Upper lobe of left lung (tissue), 6 donors: ENCODE measurements at regions not wholly inside any gene's neighbourhood (a gene's known extent, or its start where the extent isn't known, plus 50 kb on each side); places are given as distances from the start of the nearest gene placed in this dataset.

Experiments used
- ATAC-seq, 2 donors: fragments of 200-7000 bp; cut with Tn5 transposase; one replicate each; pipeline ENCODE4 v1.9.1; 2022; ENCODE audit warnings: mild to moderate bottlenecking in 2 of 2, moderate library complexity in 2 of 2; ENCODE audit not compliant: low FRiP score in 2 of 2
- DNase-seq, 2 donors: peaks; one replicate each; pipeline ENCODE4 v3.0.0-alpha.2; 2019 to 2020
- H3K27ac ChIP-seq, 4 donors: fragments of 200-600 bp; sonication (generic); one replicate each; pipeline ENCODE4 v1.5.1; 2016 to 2019
- H3K27me3 ChIP-seq, 4 donors: fragments of 200-600 bp; sonication (generic); one replicate each; pipeline ENCODE4 v1.5.1; 2017 to 2019
- H3K36me3 ChIP-seq, 4 donors: fragments of 200-600 bp; sonication (generic); one replicate each; pipeline ENCODE4 v1.5.1; 2016 to 2019
- H3K4me1 ChIP-seq, 4 donors: fragments of 200-600 bp; sonication (generic); one replicate each; pipeline ENCODE4 v1.5.1; 2018 to 2019
- H3K4me3 ChIP-seq, 4 donors: fragments of 200-600 bp; sonication (generic); one replicate each; pipeline ENCODE4 v1.5.1; 2017 to 2019; ENCODE audit warnings: mild to moderate bottlenecking in 2 of 4, moderate library complexity in 1 of 4
- H3K9me3 ChIP-seq, 4 donors: fragments of 200-600 bp; sonication (generic); one replicate each; pipeline ENCODE4 v1.5.1; 2018 to 2019
- CTCF ChIP-seq, 6 experiments: fragments of 450-650 bp in 4 of 6; fragments of 200-600 bp in 2 of 6; sonication (generic) in 2 of 6; IDR thresholded peaks; one replicate each; pipeline ENCODE4 v1.5.1; 2016 to 2019; ENCODE audit warnings: antibody characterized with exemption in 6 of 6
- EP300 ChIP-seq, 4 donors: sonication (generic); formaldehyde crosslinking; IDR thresholded peaks; one replicate each; pipeline ENCODE4 v1.5.1; 2017; ENCODE audit warnings: antibody characterized with exemption in 4 of 4, control low read depth in 2 of 4
- POLR2A ChIP-seq, 4 donors: fragments of 450-650 bp; IDR thresholded peaks; one replicate each; pipeline ENCODE4 v1.5.1; 2016 to 2017; ENCODE audit warnings: antibody characterized with exemption in 4 of 4, mild to moderate bottlenecking in 2 of 4
- POLR2AphosphoS5 ChIP-seq, 2 donors: sonication (generic); formaldehyde crosslinking; IDR thresholded peaks; one replicate each; pipeline ENCODE4 v1.5.1; 2017; ENCODE audit warnings: antibody characterized with exemption in 2 of 2
- WGBS, 2 donors: methylation state at CpG; one replicate each; pipeline ENCODE4 v1.1.5; 2017 to 2018; 5-methylcytosine and 5-hydroxymethylcytosine counted together
- donor health status: DM: no; HTN: no; CAD: no; lungs with moderate emphysema.
- donor health status: DM: no; HTN: yes; CAD: no; lungs with severe emphysema.

GRCh38 chr7:3187444-3188040 is 113.5 kb upstream of the SDK1 start:
- Histone ChIP-seq H3K9me3 (peaks cover 0 to 4% (median 0%) of the 10 kb centered on the region in 4 donors), H3K4me1 (no peaks in the 10 kb centered on the region), H3K4me3 (no peak overlapping the region), H3K27ac (no peak overlapping the region), H3K36me3 (no peaks in the 10 kb centered on the region), H3K27me3 (no peaks in the 10 kb centered on the region)
- 78 to 91% methylated on average over 18 of the region's 18 CpGs for whole genome bisulfite sequencing, 2 donors
- TF ChIP-seq CTCF (IDR thresholded peaks at IDR 0.05) (no peak), POLR2A (IDR thresholded peaks at IDR 0.05) (no peak), POLR2AphosphoS5 (IDR thresholded peaks at IDR 0.05) (no peak), EP300 (IDR thresholded peaks at IDR 0.05) (no peak)
- DNase-seq, result no peak
- no peak for ATAC-seq

DNA sequence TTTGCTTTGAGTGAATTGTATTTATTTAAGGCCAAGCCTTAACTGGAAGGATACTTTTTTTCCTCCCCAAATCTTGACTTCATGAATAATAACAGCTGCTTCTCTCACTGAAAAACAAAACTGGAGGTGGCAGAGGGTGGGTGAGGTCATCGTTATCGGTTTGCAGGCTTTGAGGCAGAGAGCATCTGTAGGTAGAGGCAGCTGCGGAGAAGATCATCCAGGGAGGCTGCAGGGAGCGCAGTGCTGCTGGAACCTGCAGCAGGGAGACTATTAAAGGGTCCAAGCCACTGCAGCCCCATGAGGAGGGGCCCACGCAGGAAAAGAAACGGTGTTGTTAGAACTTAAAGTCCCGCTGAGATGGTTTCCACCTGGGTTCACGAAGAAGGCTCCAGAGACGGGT is 112.1 kb upstream of the SDK1 start:
- DNase-seq (no peak), ATAC-seq (no peak)
- Histone ChIP-seq H3K9me3 (no peaks in the 10 kb centered on the region), H3K27me3 (no peaks in the 10 kb centered on the region), H3K36me3 (no peaks in the 10 kb centered on the region), H3K4me3 (no peak overlapping the region), H3K27ac (no peak overlapping the region), H3K4me1 (no peaks in the 10 kb centered on the region)
- TF ChIP-seq EP300 (IDR thresholded peaks at IDR 0.05), result no peak
- no peak for TF ChIP-seq POLR2AphosphoS5 (IDR thresholded peaks at IDR 0.05)
- TF ChIP-seq POLR2A (IDR thresholded peaks at IDR 0.05), result no peak
- no peak for TF ChIP-seq CTCF (IDR thresholded peaks at IDR 0.05)
- WGBS, 2 donors, result 79 to 85% methylated on average over 9 of the region's 9 CpGs

DNA sequence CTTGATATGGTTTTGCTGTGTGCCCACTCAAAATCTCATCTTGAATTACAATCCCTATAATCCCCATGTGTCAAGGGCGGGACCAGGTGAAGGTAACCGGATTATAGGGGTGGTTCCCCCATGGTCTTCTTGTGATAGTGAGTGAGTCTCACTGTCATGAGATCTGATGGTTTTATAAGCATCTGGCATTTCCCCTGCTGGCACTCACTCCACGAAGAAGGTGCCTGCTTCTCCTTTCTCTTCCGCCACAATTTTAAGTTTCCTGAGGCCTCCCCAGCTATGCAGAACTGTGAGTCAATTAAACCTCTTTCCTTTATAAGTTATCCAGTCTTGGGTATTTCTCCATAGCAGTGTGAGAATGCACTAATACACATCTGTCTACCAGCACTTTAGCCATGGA is 109.5 kb upstream of the SDK1 start:
- no peak overlapping the region for H3K27ac ChIP-seq
- TF ChIP-seq CTCF (IDR thresholded peaks at IDR 0.05), result no peak
- TF ChIP-seq POLR2A (IDR thresholded peaks at IDR 0.05), result no peak
- TF ChIP-seq EP300 (IDR thresholded peaks at IDR 0.05), result no peak
- TF ChIP-seq POLR2AphosphoS5 (IDR thresholded peaks at IDR 0.05), result no peak
- DNase-seq (no peak), ATAC-seq (no peak)
- WGBS, 2 donors, result 53% methylated on average over 4 of the region's 4 CpGs
- no peaks in the 10 kb centered on the region for H3K27me3 ChIP-seq
- no peaks in the 10 kb centered on the region for H3K9me3 ChIP-seq
- H3K4me3 ChIP-seq, result no peak overlapping the region
- H3K36me3 ChIP-seq, result no peaks in the 10 kb centered on the region
- no peaks in the 10 kb centered on the region for H3K4me1 ChIP-seq

- Histone ChIP-seq H3K4me1 (no peaks in the 10 kb centered on the region), H3K9me3 (no peaks in the 10 kb centered on the region), H3K36me3 (no peaks in the 10 kb centered on the region), H3K4me3 (no peak overlapping the region), H3K27me3 (no peaks in the 10 kb centered on the region), H3K27ac (no peak overlapping the region)
- TF ChIP-seq CTCF (IDR thresholded peaks at IDR 0.05), result no peak
- TF ChIP-seq POLR2A (IDR thresholded peaks at IDR 0.05), result no peak
- no peak for TF ChIP-seq EP300 (IDR thresholded peaks at IDR 0.05)
- no peak for TF ChIP-seq POLR2AphosphoS5 (IDR thresholded peaks at IDR 0.05)
- 73 to 80% methylated on average over 4 of the region's 4 CpGs for WGBS, 2 donors
- no peak for ATAC-seq
- no peak for DNase-seq
Observed at GRCh38 chr7:3192669-3193068, 108.4 kb upstream of the SDK1 start.

GRCh38 chr7:3193379-3194120 is 107.5 kb upstream of the SDK1 start:
- Histone ChIP-seq H3K4me1 (no peaks in the 10 kb centered on the region), H3K36me3 (no peaks in the 10 kb centered on the region), H3K9me3 (no peaks in the 10 kb centered on the region), H3K27ac (no peak overlapping the region), H3K4me3 (no peak overlapping the region), H3K27me3 (no peaks in the 10 kb centered on the region)
- TF ChIP-seq EP300 (IDR thresholded peaks at IDR 0.05), result no peak
- no peak for TF ChIP-seq POLR2AphosphoS5 (IDR thresholded peaks at IDR 0.05)
- TF ChIP-seq POLR2A (IDR thresholded peaks at IDR 0.05), result no peak
- TF ChIP-seq CTCF (IDR thresholded peaks at IDR 0.05), result no peak
- no peak for ATAC-seq
- WGBS, 2 donors, result 86 to 88% methylated on average over 9 of the region's 9 CpGs
- DNase-seq, result no peak
